ENCODE measurements at regions not wholly inside any gene's neighbourhood (a gene's known extent, or its start where the extent isn't known, plus 50 kb on each side); places are given as distances from the start of the nearest gene placed in this dataset.

DNA sequence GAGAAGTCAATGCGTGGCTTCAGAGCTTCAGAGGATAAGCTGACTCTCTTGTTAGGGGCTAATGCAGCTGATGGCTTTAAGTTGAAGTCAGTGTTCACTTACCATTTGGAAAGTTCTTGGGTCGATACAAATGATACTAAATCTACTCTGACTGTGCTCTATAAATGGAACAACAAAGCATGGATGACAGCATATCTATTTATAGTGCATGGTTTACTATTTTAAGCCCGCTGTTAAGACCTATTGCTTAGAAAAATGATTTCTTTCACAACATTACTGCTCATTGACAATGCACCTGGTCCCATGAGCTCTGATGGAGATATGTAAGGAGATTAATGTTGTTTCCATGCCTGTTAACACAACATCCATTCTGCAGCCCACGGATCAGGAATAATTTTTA lies 435.7 kb downstream of the MAT2B start:
- DNase-seq (ENCODE audit: low read depth), result no peak

GRCh38 chr5:163943546-163943945 lies 438.1 kb downstream of the MAT2B start:
- TF ChIP-seq, protein P1, sequence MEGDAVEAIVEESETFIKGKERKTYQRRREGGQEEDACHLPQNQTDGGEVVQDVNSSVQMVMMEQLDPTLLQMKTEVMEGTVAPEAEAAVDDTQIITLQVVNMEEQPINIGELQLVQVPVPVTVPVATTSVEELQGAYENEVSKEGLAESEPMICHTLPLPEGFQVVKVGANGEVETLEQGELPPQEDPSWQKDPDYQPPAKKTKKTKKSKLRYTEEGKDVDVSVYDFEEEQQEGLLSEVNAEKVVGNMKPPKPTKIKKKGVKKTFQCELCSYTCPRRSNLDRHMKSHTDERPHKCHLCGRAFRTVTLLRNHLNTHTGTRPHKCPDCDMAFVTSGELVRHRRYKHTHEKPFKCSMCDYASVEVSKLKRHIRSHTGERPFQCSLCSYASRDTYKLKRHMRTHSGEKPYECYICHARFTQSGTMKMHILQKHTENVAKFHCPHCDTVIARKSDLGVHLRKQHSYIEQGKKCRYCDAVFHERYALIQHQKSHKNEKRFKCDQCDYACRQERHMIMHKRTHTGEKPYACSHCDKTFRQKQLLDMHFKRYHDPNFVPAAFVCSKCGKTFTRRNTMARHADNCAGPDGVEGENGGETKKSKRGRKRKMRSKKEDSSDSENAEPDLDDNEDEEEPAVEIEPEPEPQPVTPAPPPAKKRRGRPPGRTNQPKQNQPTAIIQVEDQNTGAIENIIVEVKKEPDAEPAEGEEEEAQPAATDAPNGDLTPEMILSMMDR (IDR thresholded peaks at IDR 0.05; ENCODE audit: low read depth, low read length), result no peak
- TF ChIP-seq, protein P2, sequence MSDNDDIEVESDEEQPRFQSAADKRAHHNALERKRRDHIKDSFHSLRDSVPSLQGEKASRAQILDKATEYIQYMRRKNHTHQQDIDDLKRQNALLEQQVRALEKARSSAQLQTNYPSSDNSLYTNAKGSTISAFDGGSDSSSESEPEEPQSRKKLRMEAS (IDR thresholded peaks at IDR 0.05; ENCODE audit: low read depth, low read length), result no peak
- TF ChIP-seq MYC (IDR thresholded peaks at IDR 0.05; ENCODE audit: low read depth, low read length), result no peak
- TF ChIP-seq POLR2A (IDR thresholded peaks at IDR 0.05; ENCODE audit: extremely low read depth, insufficient read length), result no peak
- H3K4me3 ChIP-seq (ENCODE audit: low read depth, low read length), result no peak overlapping the region
- DNase-seq (ENCODE audit: low read depth), result no peak

More for the DNA sequence above, 435.7 kb downstream of the MAT2B start:
- TF ChIP-seq, protein P1 (IDR thresholded peaks at IDR 0.05; ENCODE audit: low read depth, low read length), result no peak
- TF ChIP-seq POLR2A (IDR thresholded peaks at IDR 0.05; ENCODE audit: extremely low read depth, insufficient read length), result no peak
- no peak for TF ChIP-seq MYC (IDR thresholded peaks at IDR 0.05; ENCODE audit: low read depth, low read length)
- TF ChIP-seq, protein P2 (IDR thresholded peaks at IDR 0.05; ENCODE audit: low read depth, low read length), result no peak
- H3K4me3 ChIP-seq (ENCODE audit: low read depth, low read length), result no peak overlapping the region

DNA sequence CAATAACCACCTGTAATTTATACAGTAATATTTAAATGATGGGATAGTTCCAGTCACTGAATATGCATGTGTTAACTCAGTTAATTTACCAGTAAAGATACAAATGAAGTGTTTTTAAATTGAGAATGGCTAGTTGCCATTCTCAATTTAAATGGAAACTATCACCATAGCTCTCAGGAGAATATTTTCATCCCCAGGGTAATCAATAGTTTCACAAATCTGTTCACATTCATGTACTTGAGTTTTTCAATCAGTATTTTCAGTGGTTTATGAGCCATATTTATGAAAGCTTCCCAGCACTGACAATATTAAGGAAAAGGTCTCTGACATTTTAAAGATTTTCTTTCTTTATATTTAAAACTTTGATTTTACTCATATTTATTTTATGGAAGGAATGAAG lies 439.3 kb downstream of the MAT2B start:
- no peak overlapping the region for H3K4me3 ChIP-seq (ENCODE audit: low read depth, low read length)
- TF ChIP-seq MYC (IDR thresholded peaks at IDR 0.05; ENCODE audit: low read depth, low read length) (no peak), POLR2A (IDR thresholded peaks at IDR 0.05; ENCODE audit: extremely low read depth, insufficient read length) (no peak)
- TF ChIP-seq, protein P2 (IDR thresholded peaks at IDR 0.05; ENCODE audit: low read depth, low read length), result no peak
- TF ChIP-seq, protein P1 (IDR thresholded peaks at IDR 0.05; ENCODE audit: low read depth, low read length), result no peak
- no peak for DNase-seq (ENCODE audit: low read depth)

DNA sequence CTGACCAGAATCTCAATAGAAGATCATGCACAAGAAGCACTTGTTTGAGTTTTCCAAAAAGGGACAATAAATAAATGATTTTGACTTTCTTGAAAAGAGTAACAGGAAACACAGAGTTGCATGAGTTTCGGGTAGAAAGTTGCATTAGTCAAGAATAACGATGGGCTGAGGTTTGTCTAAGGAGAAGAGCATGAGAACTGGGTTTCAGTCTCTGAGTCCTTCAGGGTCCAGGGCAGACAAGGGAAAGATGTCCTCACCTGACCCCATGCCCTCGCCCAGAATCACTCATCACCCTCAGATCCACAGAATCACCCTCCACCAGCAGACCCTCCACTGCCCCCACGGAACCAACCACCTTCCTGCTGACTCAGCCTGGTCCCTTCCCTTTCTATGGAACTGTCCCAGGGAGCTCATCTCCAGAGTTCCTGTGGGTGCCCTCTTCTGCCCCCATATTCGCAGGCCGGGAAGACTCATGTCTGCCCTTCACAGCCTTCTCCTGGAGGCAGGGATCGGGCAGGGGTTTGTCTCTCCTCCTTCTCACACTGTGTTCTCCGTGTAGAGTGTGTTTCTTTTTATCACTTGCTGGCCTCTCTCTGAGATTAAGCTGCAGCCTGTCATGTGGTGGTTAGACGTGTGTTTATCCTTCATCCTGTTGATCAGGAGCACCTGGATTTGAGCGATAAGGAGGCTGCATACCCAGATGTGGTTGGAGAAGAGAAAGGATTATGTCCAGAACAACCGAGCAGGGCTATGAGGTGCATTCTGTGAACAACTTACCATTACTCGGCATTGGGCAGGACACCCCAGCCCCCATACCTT lies 442.6 kb downstream of the MAT2B start:
- no peak for TF ChIP-seq POLR2A (IDR thresholded peaks at IDR 0.05; ENCODE audit: extremely low read depth, insufficient read length)
- TF ChIP-seq, protein P1 (IDR thresholded peaks at IDR 0.05; ENCODE audit: low read depth, low read length), result no peak
- TF ChIP-seq, protein P2 (IDR thresholded peaks at IDR 0.05; ENCODE audit: low read depth, low read length), result no peak
- no peak for TF ChIP-seq MYC (IDR thresholded peaks at IDR 0.05; ENCODE audit: low read depth, low read length)
- no peak for DNase-seq (ENCODE audit: low read depth)
- no peak overlapping the region for H3K4me3 ChIP-seq (ENCODE audit: low read depth, low read length)

- no peak overlapping the region for H3K4me3 ChIP-seq (ENCODE audit: low read depth, low read length)
- TF ChIP-seq POLR2A (IDR thresholded peaks at IDR 0.05; ENCODE audit: extremely low read depth, insufficient read length) (no peak), MYC (IDR thresholded peaks at IDR 0.05; ENCODE audit: low read depth, low read length) (no peak)
- TF ChIP-seq, protein P1 (IDR thresholded peaks at IDR 0.05; ENCODE audit: low read depth, low read length), result no peak
- TF ChIP-seq, protein P2 (IDR thresholded peaks at IDR 0.05; ENCODE audit: low read depth, low read length), result no peak
- DNase-seq (ENCODE audit: low read depth), result no peak
These were observed 444.8 kb downstream of the MAT2B start for GRCh38 chr5:163950248-163950647.

Data from NB4 (cell line).